ENCODE measurements at regions not wholly inside any gene's neighbourhood (a gene's known extent, or its start where the extent isn't known, plus 50 kb on each side); places are given as distances from the start of the nearest gene placed in this dataset.

GRCh38 chr1:91617285-91617765 is 116.7 kb downstream of the CDC7 start:
- H3K79me2 ChIP-seq (ENCODE audit: control insufficient read depth, insufficient read depth, low read length), result no peaks in the 10 kb centered on the region
- no peaks in the 10 kb centered on the region for H3K36me3 ChIP-seq (ENCODE audit: control insufficient read depth in 2 of 2, extremely low read depth in 1 of 2, insufficient read depth in 2 of 2, low read length in 2 of 2)
- no peak for TF ChIP-seq EZH2 (IDR thresholded peaks at IDR 0.05; ENCODE audit: low read length)
- peak in 2 of 3 experiments; percentile 5 to 14 for TF ChIP-seq CTCF (optimal IDR thresholded peaks at IDR 0.05 in 1 of 3, IDR thresholded peaks at IDR 0.05 in 1 of 3, conservative IDR thresholded peaks at IDR 0.05 in 1 of 3; ENCODE audit: extremely low read depth in 1 of 3, insufficient read depth in 2 of 3, low read length in 3 of 3)
- H3K9ac ChIP-seq (ENCODE audit: control insufficient read depth, extremely low read depth, insufficient read depth, low read length), result no peak overlapping the region
- peaks cover 6% of the 10 kb centered on the region for H3K4me1 ChIP-seq (ENCODE audit: control insufficient read depth, extremely low read depth, insufficient read depth, low read length)
- H3K4me3 ChIP-seq (ENCODE audit: control insufficient read depth in 2 of 3, extremely low read depth in 1 of 3, insufficient read depth in 2 of 3, low read depth in 1 of 3, low read length in 3 of 3), result no peak overlapping the region
- no peak overlapping the region for H3K4me2 ChIP-seq (ENCODE audit: control insufficient read depth, extremely low read depth, insufficient read depth, low read depth, low read length)
- no peaks in the 10 kb centered on the region for H3K9me1 ChIP-seq (ENCODE audit: control insufficient read depth, extremely low read depth, insufficient read depth, low read length)
- no peak overlapping the region for H3K27ac ChIP-seq (ENCODE audit: control insufficient read depth, insufficient read depth, low read length)
- no peaks in the 10 kb centered on the region for H3K27me3 ChIP-seq (ENCODE audit: control insufficient read depth, extremely low read depth, insufficient read depth, low read length)
- dilution Hi-C loops (cut with MboI; ENCODE audit: extremely low pct_ligation_motif_present, low sequenced_read_pairs), result no loop called here
- H3K9me3 ChIP-seq (ENCODE audit: control insufficient read depth, low read depth, low read length), result no peaks in the 10 kb centered on the region
- no peak overlapping the region for H2AFZ ChIP-seq (ENCODE audit: control insufficient read depth, low read length)
- no peak for FAIRE-seq
- no peaks in the 10 kb centered on the region for H4K20me1 ChIP-seq (ENCODE audit: control insufficient read depth, extremely low read depth, insufficient read depth, low read length)
- DNase-seq (ENCODE audit: low read depth, low spot score), result no peak

GRCh38 chr1:91619881-91620280 is 119.2 kb downstream of the CDC7 start:
- H3K4me3 ChIP-seq (ENCODE audit: control insufficient read depth in 2 of 3, extremely low read depth in 1 of 3, insufficient read depth in 2 of 3, low read depth in 1 of 3, low read length in 3 of 3), result no peak overlapping the region
- H3K79me2 ChIP-seq (ENCODE audit: control insufficient read depth, insufficient read depth, low read length), result no peaks in the 10 kb centered on the region
- H3K4me1 ChIP-seq (ENCODE audit: control insufficient read depth, extremely low read depth, insufficient read depth, low read length), result no peaks in the 10 kb centered on the region
- H3K4me2 ChIP-seq (ENCODE audit: control insufficient read depth, extremely low read depth, insufficient read depth, low read depth, low read length), result no peak overlapping the region
- no peak overlapping the region for H3K27ac ChIP-seq (ENCODE audit: control insufficient read depth, insufficient read depth, low read length)
- no peaks in the 10 kb centered on the region for H3K9me3 ChIP-seq (ENCODE audit: control insufficient read depth, low read depth, low read length)
- H3K9me1 ChIP-seq (ENCODE audit: control insufficient read depth, extremely low read depth, insufficient read depth, low read length), result no peaks in the 10 kb centered on the region
- no peaks in the 10 kb centered on the region for H4K20me1 ChIP-seq (ENCODE audit: control insufficient read depth, extremely low read depth, insufficient read depth, low read length)
- no peak for DNase-seq (ENCODE audit: low read depth, low spot score)
- dilution Hi-C loops (cut with MboI; ENCODE audit: extremely low pct_ligation_motif_present, low sequenced_read_pairs), result no loop called here
- TF ChIP-seq CTCF (optimal IDR thresholded peaks at IDR 0.05 in 1 of 3, IDR thresholded peaks at IDR 0.05 in 1 of 3, conservative IDR thresholded peaks at IDR 0.05 in 1 of 3; ENCODE audit: extremely low read depth in 1 of 3, insufficient read depth in 2 of 3, low read length in 3 of 3) (no peak), EZH2 (IDR thresholded peaks at IDR 0.05; ENCODE audit: low read length) (no peak)
- no peaks in the 10 kb centered on the region for H3K27me3 ChIP-seq (ENCODE audit: control insufficient read depth, extremely low read depth, insufficient read depth, low read length)
- no peak for FAIRE-seq
- H2AFZ ChIP-seq (ENCODE audit: control insufficient read depth, low read length), result no peak overlapping the region
- H3K36me3 ChIP-seq (ENCODE audit: control insufficient read depth in 2 of 2, extremely low read depth in 1 of 2, insufficient read depth in 2 of 2, low read length in 2 of 2), result no peaks in the 10 kb centered on the region
- no peak overlapping the region for H3K9ac ChIP-seq (ENCODE audit: control insufficient read depth, extremely low read depth, insufficient read depth, low read length)

Measured in keratinocyte (primary cell).